Neuronal stem cell (in vitro differentiated cells): ENCODE measurements at regions not wholly inside any gene's neighbourhood (a gene's known extent, or its start where the extent isn't known, plus 50 kb on each side); places are given as distances from the start of the nearest gene placed in this dataset.
"Not testable (repeated sequence)": the region's sequence is repeated elsewhere in the genome, so short reads cannot be mapped to it uniquely, and the experiment has no call there.

Experiments used
- DNase-seq: peaks from one replicate; pipeline ENCODE4 v3.0.0-alpha.2; 2013; ENCODE audit warnings: low spot score
- H2AFZ ChIP-seq: one replicate; pipeline ENCODE4 v1.6.1; 2013; ENCODE audit warnings: mild to moderate bottlenecking, low read length, inconsistent platforms
- H2AK5ac ChIP-seq: 2 replicates; pipeline ENCODE4 v1.6.1; 2013; ENCODE audit warnings: low read depth, mild to moderate bottlenecking, inconsistent platforms, low read length, moderate library complexity, mixed read lengths
- H2BK120ac ChIP-seq: 2 replicates; pipeline ENCODE4 v1.6.1; 2013; ENCODE audit warnings: low read depth, mild to moderate bottlenecking, inconsistent platforms, low read length, moderate library complexity, mixed read lengths
- H2BK12ac ChIP-seq: one replicate; pipeline ENCODE4 v1.6.1; 2013; ENCODE audit warnings: low read length, inconsistent platforms
- H2BK15ac ChIP-seq: 2 replicates; pipeline ENCODE4 v1.6.1; 2013; ENCODE audit warnings: mild to moderate bottlenecking, low read length, inconsistent platforms, mixed read lengths
- H2BK5ac ChIP-seq: one replicate; pipeline ENCODE4 v1.6.1; 2013; ENCODE audit warnings: inconsistent platforms, mild to moderate bottlenecking, low read length, moderate library complexity
- H3K14ac ChIP-seq: one replicate; pipeline ENCODE4 v1.6.1; 2013; ENCODE audit warnings: low read length, inconsistent platforms
- H3K18ac ChIP-seq: 2 replicates; pipeline ENCODE4 v1.6.1; 2013; ENCODE audit warnings: low read length, inconsistent platforms
- H3K23ac ChIP-seq: 2 replicates; pipeline ENCODE4 v1.6.1; 2013; ENCODE audit warnings: low read depth, mild to moderate bottlenecking, mixed read lengths, low read length, inconsistent platforms; ENCODE audit not compliant: poor library complexity
- H3K27ac ChIP-seq: replicated peaks from 3 replicates; pipeline ENCODE4 v1.5.1; 2013; ENCODE audit warnings: low read length, inconsistent platforms
- H3K27me3 ChIP-seq, 3 experiments: 2 replicates each; pipeline ENCODE4 v1.6.1; 2013; ENCODE audit warnings: low read length in 3 of 3, mild to moderate bottlenecking in 2 of 3, inconsistent platforms in 1 of 3, low read depth in 1 of 3, mixed read lengths in 1 of 3, moderate library complexity in 1 of 3; ENCODE audit not compliant: control insufficient read depth in 3 of 3, insufficient read depth in 3 of 3
- H3K36me3 ChIP-seq, 2 donors: replicated peaks in 1 of 2; 2 replicates each; pipeline ENCODE4 v1.6.1; 2013; ENCODE audit warnings: low read length in 2 of 2; ENCODE audit not compliant: control insufficient read depth in 2 of 2, insufficient read depth in 2 of 2
- H3K4ac ChIP-seq: 2 replicates; pipeline ENCODE4 v1.6.1; 2013; ENCODE audit warnings: inconsistent platforms, mild to moderate bottlenecking, low read length, moderate library complexity
- H3K4me1 ChIP-seq, 2 donors: 1 replicate in 1 of 2; 2 replicates in 1 of 2; pipeline ENCODE4 v1.6.1; 2013; ENCODE audit warnings: low read length in 2 of 2, low read depth in 1 of 2; ENCODE audit not compliant: control insufficient read depth in 2 of 2, insufficient read depth in 1 of 2
- H3K4me2 ChIP-seq: one replicate; pipeline ENCODE4 v1.6.1; 2013; ENCODE audit warnings: mild to moderate bottlenecking, low read length, inconsistent platforms; ENCODE audit not compliant: insufficient read depth, poor library complexity, severe bottlenecking
- H3K4me3 ChIP-seq, 2 donors: 2 replicates each; pipeline ENCODE4 v1.5.1; 2013; ENCODE audit warnings: low read length in 2 of 2, mild to moderate bottlenecking in 2 of 2, inconsistent platforms in 1 of 2, moderate library complexity in 1 of 2
- H3K79me1 ChIP-seq: one replicate; pipeline ENCODE4 v1.6.1; 2013; ENCODE audit warnings: low read depth, mild to moderate bottlenecking, inconsistent platforms, low read length, moderate library complexity
- H3K9ac ChIP-seq: one replicate; pipeline ENCODE4 v1.6.1; 2013; ENCODE audit warnings: mild to moderate bottlenecking, low read depth, low read length, inconsistent platforms; ENCODE audit not compliant: poor library complexity
- H3K9me3 ChIP-seq, 2 donors: replicated peaks in 1 of 2; 2 replicates each; pipeline versions ENCODE3 to v1.6.1; 2013; ENCODE audit warnings: low read length in 2 of 2, mild to moderate bottlenecking in 2 of 2, inconsistent platforms in 1 of 2, low read depth in 1 of 2, mixed read lengths in 1 of 2, moderate library complexity in 1 of 2; ENCODE audit not compliant: control insufficient read depth in 2 of 2, insufficient read depth in 1 of 2
- H4K8ac ChIP-seq: one replicate; pipeline ENCODE4 v1.6.1; 2013; ENCODE audit warnings: low read depth, mild to moderate bottlenecking, inconsistent platforms, low read length, moderate library complexity
- H4K91ac ChIP-seq: one replicate; pipeline ENCODE4 v1.6.1; 2013; ENCODE audit warnings: low read length, low read depth, mild to moderate bottlenecking, inconsistent platforms; ENCODE audit not compliant: poor library complexity
- WGBS, 2 donors: extraction: QIAGEN DNeasy Blood & Tissue Kit; methylation state at CpG; one replicate each; pipeline ENCODE4 v1.1.7; 2013; ENCODE audit warnings: missing lambda C conversion rate in 2 of 2, mixed read lengths in 1 of 2; ENCODE audit not compliant: insufficient read length in 2 of 2, insufficient replicate concordance in 1 of 2; ENCODE audit errors: extremely low coverage in 2 of 2; 5-methylcytosine and 5-hydroxymethylcytosine counted together

GRCh38 chr2:187656123-187656522 is 101.9 kb upstream of the TFPI start:
- no peak overlapping the region for H2BK5ac ChIP-seq
- no CpG with 5 or more reads among the region's 4 CpGs for WGBS, 2 donors
- H3K4ac ChIP-seq = no peak overlapping the region
- no peak for DNase-seq
- H2BK12ac ChIP-seq = no peak overlapping the region
- no peak overlapping the region for H3K9ac ChIP-seq
- no peak overlapping the region for H4K91ac ChIP-seq
- no peaks in the 10 kb centered on the region for H3K79me1 ChIP-seq
- no peak overlapping the region for H2AK5ac ChIP-seq
- H2AFZ ChIP-seq = no peak overlapping the region
- no peaks in the 10 kb centered on the region for H3K27me3 ChIP-seq
- H3K14ac ChIP-seq = no peak overlapping the region
- no peak overlapping the region for H3K23ac ChIP-seq
- H4K8ac ChIP-seq = no peak overlapping the region
- H3K18ac ChIP-seq = no peak overlapping the region
- H3K4me3 ChIP-seq = no peak overlapping the region
- H3K4me1 ChIP-seq = no peaks in the 10 kb centered on the region
- H3K27ac ChIP-seq = no peak overlapping the region
- no peak overlapping the region for H3K4me2 ChIP-seq
- no peaks in the 10 kb centered on the region for H3K9me3 ChIP-seq
- no peaks in the 10 kb centered on the region for H3K36me3 ChIP-seq
- H2BK120ac ChIP-seq = no peak overlapping the region
- H2BK15ac ChIP-seq = no peak overlapping the region

GRCh38 chr2:187658952-187659525 is 104.8 kb upstream of the TFPI start:
- no peak overlapping the region for H3K14ac ChIP-seq
- H3K18ac ChIP-seq = no peak overlapping the region
- H3K4ac ChIP-seq = no peak overlapping the region
- no peak overlapping the region for H2AK5ac ChIP-seq
- H3K9ac ChIP-seq = no peak overlapping the region
- no peak overlapping the region for H3K4me3 ChIP-seq
- no peaks in the 10 kb centered on the region for H3K9me3 ChIP-seq
- DNase-seq = peak; percentile 36
- WGBS, 2 donors = no CpG with 5 or more reads among the region's 5 CpGs
- no peaks in the 10 kb centered on the region for H3K79me1 ChIP-seq
- H3K27me3 ChIP-seq = no peaks in the 10 kb centered on the region
- no peak overlapping the region for H2BK120ac ChIP-seq
- no peak overlapping the region for H3K23ac ChIP-seq
- no peak overlapping the region for H2BK15ac ChIP-seq
- no peaks in the 10 kb centered on the region for H3K4me1 ChIP-seq
- H4K8ac ChIP-seq = no peak overlapping the region
- H2AFZ ChIP-seq = no peak overlapping the region
- H3K4me2 ChIP-seq = no peak overlapping the region
- H3K36me3 ChIP-seq = no peaks in the 10 kb centered on the region
- H2BK12ac ChIP-seq = no peak overlapping the region
- no peak overlapping the region for H4K91ac ChIP-seq
- no peak overlapping the region for H3K27ac ChIP-seq
- no peak overlapping the region for H2BK5ac ChIP-seq

GRCh38 chr2:187676050-187676449 is 121.8 kb upstream of the TFPI start:
- not testable (repeated sequence) for H3K4ac ChIP-seq, H3K36me3 ChIP-seq, H2BK12ac ChIP-seq, H3K4me1 ChIP-seq, H3K27me3 ChIP-seq, H3K27ac ChIP-seq, H2AK5ac ChIP-seq, H3K4me2 ChIP-seq, DNase-seq, H3K79me1 ChIP-seq, H4K8ac ChIP-seq, H3K4me3 ChIP-seq, H2BK15ac ChIP-seq, H3K9me3 ChIP-seq, H2BK5ac ChIP-seq, H3K18ac ChIP-seq, H3K23ac ChIP-seq, H2BK120ac ChIP-seq, H3K14ac ChIP-seq, H3K9ac ChIP-seq, H4K91ac ChIP-seq, H2AFZ ChIP-seq
- WGBS, 2 donors = no CpG with 5 or more reads among the region's 2 CpGs

- no peak overlapping the region for H3K14ac ChIP-seq
- no peak for DNase-seq
- no peaks in the 10 kb centered on the region for H3K27me3 ChIP-seq
- H3K4ac ChIP-seq = no peak overlapping the region
- H3K4me3 ChIP-seq = no peak overlapping the region
- H2BK120ac ChIP-seq = no peak overlapping the region
- H2BK12ac ChIP-seq = no peak overlapping the region
- H3K9me3 ChIP-seq = no peaks in the 10 kb centered on the region
- no peaks in the 10 kb centered on the region for H3K36me3 ChIP-seq
- no peak overlapping the region for H2AFZ ChIP-seq
- H3K4me2 ChIP-seq = no peak overlapping the region
- H4K8ac ChIP-seq = no peak overlapping the region
- H3K9ac ChIP-seq = no peak overlapping the region
- no peak overlapping the region for H2AK5ac ChIP-seq
- no peak overlapping the region for H3K27ac ChIP-seq
- H2BK15ac ChIP-seq = no peak overlapping the region
- no peak overlapping the region for H3K23ac ChIP-seq
- no peaks in the 10 kb centered on the region for H3K4me1 ChIP-seq
- H2BK5ac ChIP-seq = no peak overlapping the region
- H4K91ac ChIP-seq = no peak overlapping the region
- no peak overlapping the region for H3K18ac ChIP-seq
- no peaks in the 10 kb centered on the region for H3K79me1 ChIP-seq
These were observed 125.2 kb upstream of the TFPI start for GRCh38 chr2:187679454-187679853.
